ENCODE measurements at regions not wholly inside any gene's neighbourhood (a gene's known extent, or its start where the extent isn't known, plus 50 kb on each side); places are given as distances from the start of the nearest gene placed in this dataset.

- TF ChIP-seq CTCF (IDR thresholded peaks at IDR 0.05) (no peak), POLR2A (IDR thresholded peaks at IDR 0.05) (no peak)
These were observed 129.9 kb upstream of the HS6ST1 start for GRCh38 chr2:128448331-128449225.

Data from testis (tissue), 2 donors.